Esophagus squamous epithelium (tissue), 4 donors: ENCODE measurements at regions not wholly inside any gene's neighbourhood (a gene's known extent, or its start where the extent isn't known, plus 50 kb on each side); places are given as distances from the start of the nearest gene placed in this dataset.

ENCODE experiments used
- CTCF ChIP-seq, 6 experiments: fragments of 450-650 bp in 4 of 6; fragments of 200-600 bp in 2 of 6; sonication (generic) in 2 of 6; IDR thresholded peaks; one replicate each; pipeline ENCODE4 v1.5.1; 2016 to 2019; ENCODE audit warnings: antibody characterized with exemption in 6 of 6, mild to moderate bottlenecking in 4 of 6, moderate library complexity in 4 of 6
- POLR2A ChIP-seq, 4 donors: fragments of 450-650 bp; IDR thresholded peaks; one replicate each; pipeline ENCODE4 v1.6.1; 2017; ENCODE audit warnings: antibody characterized with exemption in 4 of 4, mild to moderate bottlenecking in 4 of 4, moderate library complexity in 3 of 4

- TF ChIP-seq CTCF (IDR thresholded peaks at IDR 0.05) (no peak), POLR2A (IDR thresholded peaks at IDR 0.05) (no peak)
Measured at GRCh38 chr5:94040591-94041148, 299.3 kb upstream of the POU5F2 start.
